CD4-positive, alpha-beta T cell treated with Interleukin-10 for 1 hour (primary cell): ENCODE measurements at regions not wholly inside any gene's neighbourhood (a gene's known extent, or its start where the extent isn't known, plus 50 kb on each side); places are given as distances from the start of the nearest gene placed in this dataset.
A peak's percentile ranks its signal among the peaks of the same experiment; 100 is the strongest.

Source experiments
- DNase-seq: peaks from one replicate; pipeline ENCODE4 v3.0.0-alpha.2; 2020

GRCh38 chr12:127358888-127359287, 908.1 kb upstream of the TMEM132C start:
- DNase-seq = no peak

GRCh38 chr12:127360580-127360979, 906.4 kb upstream of the TMEM132C start:
- no peak for DNase-seq

GRCh38 chr12:127362121-127362520, 904.8 kb upstream of the TMEM132C start:
- no peak for DNase-seq

GRCh38 chr12:127363392-127363791, 903.6 kb upstream of the TMEM132C start:
- DNase-seq = no peak

GRCh38 chr12:127373559-127373958, 893.4 kb upstream of the TMEM132C start:
- no peak for DNase-seq

- DNase-seq = no peak
Observed at GRCh38 chr12:127374447-127374846, 892.5 kb upstream of the TMEM132C start.

GRCh38 chr12:127381043-127381668, 885.8 kb upstream of the TMEM132C start:
- DNase-seq = peak; percentile 1

- no peak for DNase-seq
Observed at GRCh38 chr12:127381681-127382080, 885.3 kb upstream of the TMEM132C start.

GRCh38 chr12:127383281-127383680, 883.7 kb upstream of the TMEM132C start:
- no peak for DNase-seq

GRCh38 chr12:127386723-127387122, 880.2 kb upstream of the TMEM132C start:
- no peak for DNase-seq

- DNase-seq = no peak
Observed at GRCh38 chr12:127388985-127389384, 878.0 kb upstream of the TMEM132C start.

GRCh38 chr12:127389923-127390322, 877.0 kb upstream of the TMEM132C start:
- DNase-seq = no peak

- DNase-seq = no peak
Observed at GRCh38 chr12:127393465-127393864, 873.5 kb upstream of the TMEM132C start.

- no peak for DNase-seq
Observed at GRCh38 chr12:127393896-127394295, 873.1 kb upstream of the TMEM132C start.

GRCh38 chr12:127396734-127397133, 870.2 kb upstream of the TMEM132C start:
- no peak for DNase-seq

GRCh38 chr12:127398016-127398710, 868.8 kb upstream of the TMEM132C start:
- DNase-seq = no peak

- no peak for DNase-seq
Observed at GRCh38 chr12:127399451-127399850, 867.5 kb upstream of the TMEM132C start.

GRCh38 chr12:127400221-127400620, 866.7 kb upstream of the TMEM132C start:
- DNase-seq = no peak

- DNase-seq = no peak
Observed at GRCh38 chr12:127401005-127401404, 866.0 kb upstream of the TMEM132C start.

GRCh38 chr12:127401536-127401935, 865.4 kb upstream of the TMEM132C start:
- DNase-seq = no peak

GRCh38 chr12:127411166-127411915, 855.6 kb upstream of the TMEM132C start:
- DNase-seq = no peak

- no peak for DNase-seq
Observed at GRCh38 chr12:127411981-127412380, 855.0 kb upstream of the TMEM132C start.

- no peak for DNase-seq
Observed at GRCh38 chr12:127412866-127413265, 854.1 kb upstream of the TMEM132C start.

GRCh38 chr12:127414186-127414585, 852.8 kb upstream of the TMEM132C start:
- DNase-seq = no peak
